ENCODE measurements at regions not wholly inside any gene's neighbourhood (a gene's known extent, or its start where the extent isn't known, plus 50 kb on each side); places are given as distances from the start of the nearest gene placed in this dataset.

DNA sequence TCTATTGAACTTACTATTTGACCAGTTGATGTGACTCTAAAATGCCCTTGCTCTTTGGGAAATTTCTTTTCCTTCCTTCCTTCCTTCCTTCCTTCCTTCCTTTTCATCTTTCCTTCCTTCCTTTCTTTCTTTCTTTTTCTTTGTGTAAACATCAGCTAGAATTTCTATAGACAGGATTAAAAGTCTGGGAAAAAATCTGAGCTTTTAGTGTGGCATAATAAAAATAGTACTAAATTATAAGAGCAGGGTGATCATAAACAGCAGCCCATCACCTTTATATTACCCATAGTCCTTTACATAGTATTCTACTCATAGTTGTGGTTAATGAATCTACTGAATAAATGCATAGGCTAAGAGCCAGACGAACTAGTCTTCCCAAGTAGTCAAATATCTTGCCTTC, 281.0 kb upstream of the DAB1 start:
- no peak overlapping the region for H3K4me3 ChIP-seq (ENCODE audit: low read length)

DNA sequence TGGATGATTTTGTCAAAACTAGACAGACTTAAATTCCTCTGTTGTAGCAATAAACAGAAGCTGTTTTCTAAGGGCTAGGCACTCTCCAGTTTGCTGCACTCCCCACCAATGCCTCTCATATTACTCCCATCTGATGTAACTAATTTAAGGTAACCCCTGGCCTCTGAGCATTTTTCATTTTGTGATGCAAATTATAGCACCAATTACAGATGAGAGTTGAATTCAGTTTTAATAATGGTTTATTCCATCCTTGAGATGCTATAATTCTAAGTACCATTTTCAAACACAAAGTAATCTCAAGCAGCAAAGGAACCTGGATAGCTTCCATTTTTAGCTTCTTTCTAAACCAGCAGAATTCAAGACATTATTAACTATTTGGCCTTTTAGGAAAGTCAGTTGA, 280.4 kb upstream of the DAB1 start:
- H3K9ac ChIP-seq (ENCODE audit: low read length): no peak overlapping the region
- H3K27me3 ChIP-seq (ENCODE audit: control insufficient read depth, insufficient read depth, low read length): no peaks in the 10 kb centered on the region
- H3K9me3 ChIP-seq (ENCODE audit: control insufficient read depth, low read length): no peaks in the 10 kb centered on the region
- H3K4me3 ChIP-seq (ENCODE audit: low read length): no peak overlapping the region
- no peaks in the 10 kb centered on the region for H3K4me1 ChIP-seq (ENCODE audit: control insufficient read depth, insufficient read depth, low read length)
- H3K36me3 ChIP-seq (ENCODE audit: control insufficient read depth, insufficient read depth, low read length): no peaks in the 10 kb centered on the region

More for the DNA sequence above, 281.0 kb upstream of the DAB1 start:
- Histone ChIP-seq H3K9me3 (ENCODE audit: control insufficient read depth, low read length) (no peaks in the 10 kb centered on the region), H3K9ac (ENCODE audit: low read length) (no peak overlapping the region), H3K27me3 (ENCODE audit: control insufficient read depth, insufficient read depth, low read length) (no peaks in the 10 kb centered on the region), H3K36me3 (ENCODE audit: control insufficient read depth, insufficient read depth, low read length) (no peaks in the 10 kb centered on the region), H3K4me1 (ENCODE audit: control insufficient read depth, insufficient read depth, low read length) (no peaks in the 10 kb centered on the region)

- H3K4me1 ChIP-seq (ENCODE audit: control insufficient read depth, insufficient read depth, low read length): no peaks in the 10 kb centered on the region
- H3K9ac ChIP-seq (ENCODE audit: low read length): no peak overlapping the region
- H3K4me3 ChIP-seq (ENCODE audit: low read length): no peak overlapping the region
- H3K36me3 ChIP-seq (ENCODE audit: control insufficient read depth, insufficient read depth, low read length): no peaks in the 10 kb centered on the region
- H3K9me3 ChIP-seq (ENCODE audit: control insufficient read depth, low read length): no peaks in the 10 kb centered on the region
- H3K27me3 ChIP-seq (ENCODE audit: control insufficient read depth, insufficient read depth, low read length): no peaks in the 10 kb centered on the region
These were observed 273.0 kb upstream of the DAB1 start for GRCh38 chr1:57696904-57697303.

DNA sequence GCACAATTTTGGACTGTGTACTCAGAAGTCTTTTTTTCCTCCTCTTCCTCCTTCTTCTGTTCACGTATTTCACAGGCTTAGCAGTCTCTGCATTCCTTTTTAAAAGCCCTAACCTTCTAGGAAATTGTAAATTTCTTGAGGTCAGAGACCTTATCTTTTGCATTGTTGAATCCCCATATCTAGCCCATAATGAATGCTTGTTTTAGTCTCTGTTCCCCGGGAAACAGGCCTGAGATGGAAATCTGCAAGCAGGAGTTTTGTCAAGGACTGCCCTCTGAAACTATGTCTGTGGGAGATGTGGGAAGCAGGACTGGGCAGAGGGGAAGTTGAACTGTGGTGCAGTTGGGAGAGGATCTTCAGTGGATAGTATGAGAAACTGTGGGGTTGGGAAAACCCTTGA, 272.2 kb upstream of the DAB1 start:
- H3K36me3 ChIP-seq (ENCODE audit: control insufficient read depth, insufficient read depth, low read length): no peaks in the 10 kb centered on the region
- H3K9me3 ChIP-seq (ENCODE audit: control insufficient read depth, low read length): no peaks in the 10 kb centered on the region
- H3K9ac ChIP-seq (ENCODE audit: low read length): no peak overlapping the region
- no peaks in the 10 kb centered on the region for H3K4me1 ChIP-seq (ENCODE audit: control insufficient read depth, insufficient read depth, low read length)
- no peak overlapping the region for H3K4me3 ChIP-seq (ENCODE audit: low read length)
- H3K27me3 ChIP-seq (ENCODE audit: control insufficient read depth, insufficient read depth, low read length): no peaks in the 10 kb centered on the region

GRCh38 chr1:57686306-57686705, 262.4 kb upstream of the DAB1 start:
- Histone ChIP-seq H3K4me3 (ENCODE audit: low read length) (no peak overlapping the region), H3K36me3 (ENCODE audit: control insufficient read depth, insufficient read depth, low read length) (no peaks in the 10 kb centered on the region), H3K27me3 (ENCODE audit: control insufficient read depth, insufficient read depth, low read length) (no peaks in the 10 kb centered on the region), H3K9ac (ENCODE audit: low read length) (no peak overlapping the region), H3K9me3 (ENCODE audit: control insufficient read depth, low read length) (no peaks in the 10 kb centered on the region), H3K4me1 (ENCODE audit: control insufficient read depth, insufficient read depth, low read length) (no peaks in the 10 kb centered on the region)

DNA sequence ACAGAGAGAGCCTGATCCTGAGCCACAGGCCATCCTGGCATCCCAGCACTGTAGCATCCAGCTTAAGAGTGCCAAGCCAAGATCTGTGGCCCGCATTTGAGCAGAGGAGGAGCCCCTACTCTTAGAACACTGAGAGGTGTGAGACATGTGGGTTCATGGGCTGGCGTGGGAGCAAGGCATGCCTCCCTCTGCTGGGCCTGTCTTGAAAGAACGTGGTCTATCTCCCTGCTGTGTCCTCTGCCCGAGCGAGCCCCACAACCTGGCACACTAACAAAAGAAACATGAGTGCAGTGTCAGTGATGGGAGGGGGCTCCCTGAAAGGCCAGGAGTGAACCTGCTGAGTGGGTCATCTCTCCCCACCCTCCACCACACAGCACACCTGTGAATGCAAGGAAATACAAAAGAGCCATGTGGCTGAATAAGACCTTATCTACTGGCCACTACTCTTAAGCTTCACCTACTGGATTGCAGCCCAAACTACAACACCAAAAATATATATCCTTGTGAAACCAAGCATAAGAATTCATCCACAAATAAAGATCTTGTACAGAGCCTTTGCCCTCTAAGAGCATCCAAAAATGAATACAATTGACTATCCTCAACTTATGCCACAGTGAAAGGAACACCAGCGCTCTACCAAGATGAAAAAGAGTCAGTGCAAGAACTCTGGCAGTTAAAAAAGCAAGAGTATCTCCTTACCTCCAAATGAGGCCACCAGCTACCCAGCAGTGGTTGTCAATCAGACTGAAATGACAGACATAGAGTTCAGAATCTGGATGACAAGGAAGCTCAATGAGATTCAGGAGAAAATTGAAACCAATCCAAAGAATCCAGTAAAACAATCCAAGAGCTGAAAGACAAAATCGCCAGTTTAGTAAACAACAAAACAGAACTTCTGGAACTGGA, 259.4 kb upstream of the DAB1 start:
- no peak overlapping the region for H3K4me3 ChIP-seq (ENCODE audit: low read length)

GRCh38 chr1:57678138-57678537, 254.3 kb upstream of the DAB1 start:
- Histone ChIP-seq H3K36me3 (ENCODE audit: control insufficient read depth, insufficient read depth, low read length) (no peaks in the 10 kb centered on the region), H3K9me3 (ENCODE audit: control insufficient read depth, low read length) (no peaks in the 10 kb centered on the region), H3K4me3 (ENCODE audit: low read length) (no peak overlapping the region), H3K27me3 (ENCODE audit: control insufficient read depth, insufficient read depth, low read length) (no peaks in the 10 kb centered on the region), H3K4me1 (ENCODE audit: control insufficient read depth, insufficient read depth, low read length) (no peaks in the 10 kb centered on the region), H3K9ac (ENCODE audit: low read length) (no peak overlapping the region)

More for the DNA sequence above, 259.4 kb upstream of the DAB1 start:
- Histone ChIP-seq H3K4me1 (ENCODE audit: control insufficient read depth, insufficient read depth, low read length) (no peaks in the 10 kb centered on the region), H3K27me3 (ENCODE audit: control insufficient read depth, insufficient read depth, low read length) (no peaks in the 10 kb centered on the region), H3K9ac (ENCODE audit: low read length) (no peak overlapping the region), H3K9me3 (ENCODE audit: control insufficient read depth, low read length) (no peaks in the 10 kb centered on the region), H3K36me3 (ENCODE audit: control insufficient read depth, insufficient read depth, low read length) (no peaks in the 10 kb centered on the region)

DNA sequence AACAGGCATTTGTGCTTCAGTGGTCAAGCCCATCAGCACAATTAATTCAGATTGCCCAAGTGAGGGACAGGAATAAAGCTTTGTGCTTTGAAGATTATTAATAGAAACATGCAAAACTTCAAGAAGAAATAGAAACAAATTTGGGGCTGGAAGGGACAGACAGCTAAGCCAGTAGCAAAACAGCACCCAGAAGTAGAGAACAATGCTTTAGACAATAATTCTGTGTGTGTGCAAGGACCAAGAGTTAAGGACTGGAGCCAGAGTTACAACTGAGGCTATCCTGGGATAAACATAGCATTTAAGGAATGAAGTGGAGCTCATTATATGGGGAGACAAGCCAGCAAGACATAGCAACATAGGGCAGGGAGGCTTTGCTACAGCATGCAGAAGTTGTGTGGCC, 251.9 kb upstream of the DAB1 start:
- Histone ChIP-seq H3K4me1 (ENCODE audit: control insufficient read depth, insufficient read depth, low read length) (no peaks in the 10 kb centered on the region), H3K9me3 (ENCODE audit: control insufficient read depth, low read length) (no peaks in the 10 kb centered on the region), H3K9ac (ENCODE audit: low read length) (no peak overlapping the region), H3K36me3 (ENCODE audit: control insufficient read depth, insufficient read depth, low read length) (no peaks in the 10 kb centered on the region), H3K4me3 (ENCODE audit: low read length) (no peak overlapping the region), H3K27me3 (ENCODE audit: control insufficient read depth, insufficient read depth, low read length) (no peaks in the 10 kb centered on the region)

- no peaks in the 10 kb centered on the region for H3K9me3 ChIP-seq (ENCODE audit: control insufficient read depth, low read length)
- H3K4me1 ChIP-seq (ENCODE audit: control insufficient read depth, insufficient read depth, low read length): no peaks in the 10 kb centered on the region
- no peaks in the 10 kb centered on the region for H3K27me3 ChIP-seq (ENCODE audit: control insufficient read depth, insufficient read depth, low read length)
- H3K36me3 ChIP-seq (ENCODE audit: control insufficient read depth, insufficient read depth, low read length): no peaks in the 10 kb centered on the region
- H3K9ac ChIP-seq (ENCODE audit: low read length): no peak overlapping the region
- no peak overlapping the region for H3K4me3 ChIP-seq (ENCODE audit: low read length)
These were observed 250.9 kb upstream of the DAB1 start for GRCh38 chr1:57674801-57675200.

GRCh38 chr1:57672346-57673140, 248.7 kb upstream of the DAB1 start:
- Histone ChIP-seq H3K4me1 (ENCODE audit: control insufficient read depth, insufficient read depth, low read length) (no peaks in the 10 kb centered on the region), H3K4me3 (ENCODE audit: low read length) (no peak overlapping the region), H3K27me3 (ENCODE audit: control insufficient read depth, insufficient read depth, low read length) (no peaks in the 10 kb centered on the region), H3K9ac (ENCODE audit: low read length) (no peak overlapping the region), H3K36me3 (ENCODE audit: control insufficient read depth, insufficient read depth, low read length) (no peaks in the 10 kb centered on the region), H3K9me3 (ENCODE audit: control insufficient read depth, low read length) (no peaks in the 10 kb centered on the region)

- no peak overlapping the region for H3K9ac ChIP-seq (ENCODE audit: low read length)
- no peaks in the 10 kb centered on the region for H3K27me3 ChIP-seq (ENCODE audit: control insufficient read depth, insufficient read depth, low read length)
These were observed 247.9 kb upstream of the DAB1 start for GRCh38 chr1:57671750-57672149.

DNA sequence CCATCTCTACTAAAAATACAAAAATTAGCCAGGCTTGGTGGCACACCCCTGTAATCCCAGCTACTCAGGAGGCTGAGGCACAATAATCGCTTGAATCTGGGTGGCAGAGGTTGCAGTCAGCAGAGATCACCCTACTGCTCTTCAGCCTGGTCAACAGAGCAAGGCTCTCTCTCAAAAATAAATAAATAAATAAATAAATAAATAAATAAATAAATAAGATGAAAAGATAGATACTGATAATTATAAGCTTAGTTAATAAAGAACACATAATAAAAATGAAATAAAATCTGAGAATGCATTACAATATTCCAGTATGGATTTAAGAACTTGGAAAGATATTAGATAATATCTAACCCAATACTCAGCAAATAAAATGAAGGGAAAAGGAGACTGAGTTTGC, 235.9 kb upstream of the DAB1 start:
- Histone ChIP-seq H3K4me3 (ENCODE audit: low read length) (no peak overlapping the region), H3K9ac (ENCODE audit: low read length) (no peak overlapping the region), H3K4me1 (ENCODE audit: control insufficient read depth, insufficient read depth, low read length) (no peaks in the 10 kb centered on the region), H3K27me3 (ENCODE audit: control insufficient read depth, insufficient read depth, low read length) (no peaks in the 10 kb centered on the region), H3K36me3 (ENCODE audit: control insufficient read depth, insufficient read depth, low read length) (no peaks in the 10 kb centered on the region), H3K9me3 (ENCODE audit: control insufficient read depth, low read length) (no peaks in the 10 kb centered on the region)

More at GRCh38 chr1:57671750-57672149, 247.9 kb upstream of the DAB1 start:
- no peaks in the 10 kb centered on the region for H3K4me1 ChIP-seq (ENCODE audit: control insufficient read depth, insufficient read depth, low read length)
- H3K9me3 ChIP-seq (ENCODE audit: control insufficient read depth, low read length): no peaks in the 10 kb centered on the region
- H3K4me3 ChIP-seq (ENCODE audit: low read length): no peak overlapping the region
- no peaks in the 10 kb centered on the region for H3K36me3 ChIP-seq (ENCODE audit: control insufficient read depth, insufficient read depth, low read length)
